HG02798 (cell line): ENCODE measurements at regions not wholly inside any gene's neighbourhood (a gene's known extent, or its start where the extent isn't known, plus 50 kb on each side); places are given as distances from the start of the nearest gene placed in this dataset.
"Not testable (repeated sequence)": the region's sequence is repeated elsewhere in the genome, so short reads cannot be mapped to it uniquely, and the experiment has no call there.

Source experiments
- ATAC-seq: cut with Tn5 transposase; IDR thresholded peaks from one replicate; pipeline ENCODE4 v1.9.1; 2021; ENCODE audit warnings: mild to moderate bottlenecking; ENCODE audit not compliant: unreplicated experiment, poor library complexity

DNA sequence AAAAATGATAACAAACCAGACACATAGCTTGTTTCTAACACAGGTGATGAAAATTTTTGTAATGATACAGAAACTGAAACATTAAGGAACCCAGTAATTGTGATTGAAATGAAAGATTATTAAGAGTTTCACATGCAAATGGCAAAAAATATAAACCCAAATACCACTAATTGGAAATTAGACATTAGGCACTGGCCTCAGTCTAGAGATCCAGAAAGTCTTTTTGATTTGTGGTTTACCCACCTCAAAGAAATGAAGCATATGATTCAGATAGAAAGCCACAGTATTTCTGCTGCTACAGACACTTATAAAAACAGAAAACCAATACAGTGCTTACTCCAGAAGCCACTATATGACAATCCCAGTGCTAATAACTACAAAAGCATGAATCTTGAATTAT lies 83.7 kb upstream of the ZNF519 start:
- ATAC-seq: not testable (repeated sequence)

DNA sequence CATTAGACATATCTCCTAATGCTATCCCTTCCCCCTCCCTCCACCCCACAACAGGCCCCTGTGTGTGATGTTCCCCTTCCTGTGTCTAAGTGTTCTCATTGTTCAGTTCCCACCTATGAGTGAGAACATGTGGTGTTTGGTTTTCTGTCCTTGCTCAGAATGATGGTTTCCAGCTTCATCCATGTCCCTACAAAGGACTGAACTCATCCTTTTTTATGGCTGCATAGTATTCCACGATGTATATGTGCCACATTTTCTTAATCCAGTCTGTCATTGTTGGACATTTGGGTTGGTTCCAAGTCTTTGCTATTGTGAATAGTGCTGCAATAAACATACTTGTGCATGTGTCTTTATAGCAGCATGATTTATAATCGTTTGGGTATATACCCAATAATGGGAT lies 71.2 kb upstream of the ZNF519 start:
- not testable (repeated sequence) for ATAC-seq

DNA sequence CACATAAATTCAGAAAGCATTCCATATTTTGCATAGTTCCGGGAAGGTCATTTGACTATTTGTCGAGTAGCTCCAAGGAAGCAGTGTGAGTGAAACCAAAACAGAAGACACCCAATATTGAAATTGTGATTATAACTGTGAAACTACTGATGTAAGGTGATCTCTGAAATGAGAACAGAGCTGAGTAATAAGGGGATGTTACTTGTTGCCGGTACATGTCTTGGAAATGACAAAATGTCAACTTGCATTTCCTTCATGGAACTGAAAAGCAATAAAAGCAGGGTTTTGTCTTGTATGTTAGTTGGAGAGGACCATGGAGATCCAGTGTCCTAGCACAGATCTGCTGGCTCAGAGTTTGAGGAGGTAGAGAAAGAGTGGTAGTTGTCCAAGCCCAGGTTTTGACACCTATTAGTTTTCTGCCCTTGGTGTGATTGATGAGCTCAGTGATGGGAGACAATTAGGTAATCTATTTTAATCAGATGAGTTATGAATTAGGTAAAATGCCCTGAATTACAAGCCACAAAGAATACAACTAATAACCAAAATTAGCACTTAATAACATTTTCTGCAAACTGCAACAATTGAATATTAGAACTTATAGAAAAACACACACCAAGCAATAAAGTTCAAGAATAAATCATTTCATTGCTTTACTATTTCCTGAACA lies 58.7 kb upstream of the ZNF519 start:
- ATAC-seq: peak; percentile 84

DNA sequence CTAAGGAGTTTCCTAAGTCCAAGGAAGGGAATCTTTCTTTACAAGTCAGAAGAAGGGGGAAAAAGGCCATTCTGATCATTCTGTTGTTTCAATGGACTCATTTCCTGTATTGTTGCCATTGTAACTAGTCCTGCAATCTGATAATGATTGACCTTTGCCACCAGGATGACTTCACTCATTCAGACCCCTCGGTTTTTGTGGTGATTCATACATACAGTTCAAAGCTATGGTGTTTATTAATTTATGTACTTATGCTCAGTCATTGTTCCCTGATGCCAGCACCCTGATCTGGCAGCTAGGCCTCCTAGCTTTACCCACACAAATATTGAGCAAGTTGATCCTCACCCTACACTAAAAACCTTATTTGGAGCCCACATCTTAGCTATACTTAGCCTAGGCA lies 57.6 kb upstream of the ZNF519 start:
- ATAC-seq: no peak

- ATAC-seq: not testable (repeated sequence)
Observed at GRCh38 chr18:14188751-14189406, 56.6 kb upstream of the ZNF519 start.
